ENCODE measurements at regions not wholly inside any gene's neighbourhood (a gene's known extent, or its start where the extent isn't known, plus 50 kb on each side); places are given as distances from the start of the nearest gene placed in this dataset.

GRCh38 chr15:62601777-62602545 is 436.9 kb upstream of the C2CD4B start:
- Histone ChIP-seq H3K4me2 (no peak overlapping the region), H3K27ac (no peak overlapping the region)
- no peak for DNase-seq (ENCODE audit: low spot score)

GRCh38 chr15:62603742-62604141 is 438.7 kb upstream of the C2CD4B start:
- H3K27ac ChIP-seq, result peak overlapping the region; percentile 17
- H3K4me2 ChIP-seq, result no peak overlapping the region
- H3K4me1 ChIP-seq (ENCODE audit: insufficient read depth), result peaks cover 26% of the 10 kb centered on the region
- TF ChIP-seq EZH2 (IDR thresholded peaks at IDR 0.05; ENCODE audit: borderline replicate concordance), result no peak
- no peak for TF ChIP-seq EZH2phosphoT487 (IDR thresholded peaks at IDR 0.05; ENCODE audit: low read depth, severe bottlenecking, unreplicated experiment)
- no peak for TF ChIP-seq CTCF (IDR thresholded peaks at IDR 0.05; ENCODE audit: poor library complexity)
- no peaks in the 10 kb centered on the region for H3K36me3 ChIP-seq (replicated peaks; ENCODE audit: insufficient read depth, low read depth)
- H4K20me1 ChIP-seq (ENCODE audit: insufficient read depth, poor library complexity, severe bottlenecking), result no peaks in the 10 kb centered on the region
- H3K9me3 ChIP-seq (ENCODE audit: low read depth), result peaks cover 5% of the 10 kb centered on the region
- WGBS (ENCODE audit: low lambda C conversion rate, missing lambda C conversion rate), result 95% methylated on average over 1 of the region's 1 CpG
- no peak overlapping the region for H2AFZ ChIP-seq
- no peak for DNase-seq (ENCODE audit: low spot score)
- no peaks in the 10 kb centered on the region for H3K27me3 ChIP-seq
- H3K9me2 ChIP-seq (replicated peaks; ENCODE audit: insufficient read depth), result no peaks in the 10 kb centered on the region
- no peak overlapping the region for H3K4me3 ChIP-seq
- H3K79me2 ChIP-seq, result peaks cover 92% of the 10 kb centered on the region

More at GRCh38 chr15:62601777-62602545, 436.9 kb upstream of the C2CD4B start:
- Histone ChIP-seq H3K9me3 (ENCODE audit: low read depth) (peaks cover 5% of the 10 kb centered on the region), H3K4me3 (no peak overlapping the region), H3K79me2 (peaks cover 89% of the 10 kb centered on the region), H3K4me1 (ENCODE audit: insufficient read depth) (peaks cover 26% of the 10 kb centered on the region), H4K20me1 (ENCODE audit: insufficient read depth, poor library complexity, severe bottlenecking) (no peaks in the 10 kb centered on the region), H3K27me3 (no peaks in the 10 kb centered on the region), H2AFZ (no peak overlapping the region), H3K36me3 (replicated peaks; ENCODE audit: insufficient read depth, low read depth) (no peaks in the 10 kb centered on the region), H3K9me2 (replicated peaks; ENCODE audit: insufficient read depth) (no peaks in the 10 kb centered on the region)
- 93% methylated on average over 9 of the region's 9 CpGs for WGBS (ENCODE audit: low lambda C conversion rate, missing lambda C conversion rate)
- TF ChIP-seq EZH2 (IDR thresholded peaks at IDR 0.05; ENCODE audit: borderline replicate concordance) (no peak), CTCF (IDR thresholded peaks at IDR 0.05; ENCODE audit: poor library complexity) (no peak), EZH2phosphoT487 (IDR thresholded peaks at IDR 0.05; ENCODE audit: low read depth, severe bottlenecking, unreplicated experiment) (no peak)

GRCh38 chr15:62605282-62605681 is 437.3 kb upstream of the TPM1 start:
- 81% methylated on average over 7 of the region's 7 CpGs for WGBS (ENCODE audit: low lambda C conversion rate, missing lambda C conversion rate)
- no peaks in the 10 kb centered on the region for H3K9me2 ChIP-seq (replicated peaks; ENCODE audit: insufficient read depth)
- no peaks in the 10 kb centered on the region for H4K20me1 ChIP-seq (ENCODE audit: insufficient read depth, poor library complexity, severe bottlenecking)
- H3K27me3 ChIP-seq, result no peaks in the 10 kb centered on the region
- no peak for DNase-seq (ENCODE audit: low spot score)
- H3K9me3 ChIP-seq (ENCODE audit: low read depth), result peaks cover 5% of the 10 kb centered on the region
- peaks cover 89% of the 10 kb centered on the region for H3K79me2 ChIP-seq
- no peak overlapping the region for H3K4me3 ChIP-seq
- H3K4me1 ChIP-seq (ENCODE audit: insufficient read depth), result peaks cover 14% of the 10 kb centered on the region
- H3K36me3 ChIP-seq (replicated peaks; ENCODE audit: insufficient read depth, low read depth), result no peaks in the 10 kb centered on the region
- H3K4me2 ChIP-seq, result no peak overlapping the region
- TF ChIP-seq CTCF (IDR thresholded peaks at IDR 0.05; ENCODE audit: poor library complexity), result no peak
- no peak for TF ChIP-seq EZH2phosphoT487 (IDR thresholded peaks at IDR 0.05; ENCODE audit: low read depth, severe bottlenecking, unreplicated experiment)
- TF ChIP-seq EZH2 (IDR thresholded peaks at IDR 0.05; ENCODE audit: borderline replicate concordance), result no peak
- no peak overlapping the region for H2AFZ ChIP-seq
- H3K27ac ChIP-seq, result no peak overlapping the region
